Type B pancreatic cell (in vitro differentiated cells): ENCODE measurements at regions not wholly inside any gene's neighbourhood (a gene's known extent, or its start where the extent isn't known, plus 50 kb on each side); places are given as distances from the start of the nearest gene placed in this dataset.

Experiments used
- DNase-seq: peaks from one replicate; pipeline ENCODE4 v3.0.0; 2021; ENCODE audit warnings: mixed read lengths; ENCODE audit not compliant: unreplicated experiment; ENCODE audit errors: extremely low spot score
- H3K27ac Mint-ChIP-seq: 2 replicates; pipeline ENCODE4 v1.8.0; 2021; ENCODE audit warnings: mild to moderate bottlenecking, mixed read lengths
- H3K27me3 Mint-ChIP-seq: 2 replicates; pipeline ENCODE4 v1.8.0; 2021; ENCODE audit warnings: mixed read lengths
- H3K36me3 Mint-ChIP-seq: 2 replicates; pipeline ENCODE4 v1.8.0; 2021; ENCODE audit warnings: mixed read lengths
- H3K4me1 Mint-ChIP-seq: one replicate; pipeline ENCODE4 v1.8.0; 2021; ENCODE audit warnings: mixed read lengths; ENCODE audit not compliant: unreplicated experiment
- H3K4me3 Mint-ChIP-seq: 2 replicates; pipeline ENCODE4 v1.8.0; 2021; ENCODE audit warnings: mild to moderate bottlenecking, mixed read lengths
- H3K9me3 Mint-ChIP-seq: 2 replicates; pipeline ENCODE4 v1.8.0; 2021; ENCODE audit warnings: mixed read lengths
- CTCF ChIP-seq: fragments of 200-600 bp; sonication (generic); conservative IDR thresholded peaks from 2 replicates; pipeline ENCODE4 v1.5.0; 2021; ENCODE audit warnings: antibody characterized with exemption, mild to moderate bottlenecking

GRCh38 chr5:35393901-35394300 lies 163.6 kb upstream of the PRLR start:
- Mint-ChIP-seq H3K9me3 (no peaks in the 10 kb centered on the region), H3K4me3 (no peak overlapping the region)

GRCh38 chr5:35384658-35385057 lies 154.4 kb upstream of the PRLR start:
- no peak overlapping the region for H3K27ac Mint-ChIP-seq
- H3K9me3 Mint-ChIP-seq = no peaks in the 10 kb centered on the region
- no peak for DNase-seq
- no peak overlapping the region for H3K4me3 Mint-ChIP-seq
- H3K36me3 Mint-ChIP-seq = no peaks in the 10 kb centered on the region
- H3K4me1 Mint-ChIP-seq = no peaks in the 10 kb centered on the region
- H3K27me3 Mint-ChIP-seq = peaks cover 3% of the 10 kb centered on the region
- TF ChIP-seq CTCF = no peak

More at GRCh38 chr5:35393901-35394300, 163.6 kb upstream of the PRLR start:
- H3K27me3 Mint-ChIP-seq = no peaks in the 10 kb centered on the region
- no peaks in the 10 kb centered on the region for H3K36me3 Mint-ChIP-seq
- TF ChIP-seq CTCF = no peak
- H3K27ac Mint-ChIP-seq = no peak overlapping the region
- H3K4me1 Mint-ChIP-seq = no peaks in the 10 kb centered on the region
- DNase-seq = no peak

- no peaks in the 10 kb centered on the region for H3K36me3 Mint-ChIP-seq
- DNase-seq = no peak
- no peaks in the 10 kb centered on the region for H3K4me1 Mint-ChIP-seq
- H3K27me3 Mint-ChIP-seq = peaks cover 3% of the 10 kb centered on the region
- TF ChIP-seq CTCF = no peak
- no peaks in the 10 kb centered on the region for H3K9me3 Mint-ChIP-seq
- no peak overlapping the region for H3K4me3 Mint-ChIP-seq
- no peak overlapping the region for H3K27ac Mint-ChIP-seq
These were observed 152.8 kb upstream of the PRLR start for GRCh38 chr5:35383041-35383440.

DNA sequence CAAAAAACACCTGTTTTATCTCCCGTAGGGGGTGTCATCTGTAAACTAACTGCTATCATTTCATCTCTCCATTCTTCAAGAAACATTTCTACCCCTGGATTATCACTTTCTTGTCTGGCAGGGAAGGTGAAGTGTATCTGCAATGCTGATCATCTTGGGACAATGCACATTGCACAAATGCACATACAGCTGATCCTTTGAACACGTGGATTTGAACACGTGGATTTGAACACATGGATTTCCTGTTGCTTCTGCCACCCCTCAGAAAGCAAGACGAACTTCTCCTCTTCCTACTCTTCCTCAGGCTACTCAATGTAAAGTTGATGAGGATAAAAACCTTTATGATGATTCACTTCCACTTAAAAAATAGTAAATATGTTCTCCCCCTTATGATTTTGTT lies 147.4 kb upstream of the PRLR start:
- no peaks in the 10 kb centered on the region for H3K27me3 Mint-ChIP-seq
- H3K27ac Mint-ChIP-seq = no peak overlapping the region
- H3K4me3 Mint-ChIP-seq = no peak overlapping the region
- H3K36me3 Mint-ChIP-seq = no peaks in the 10 kb centered on the region
- no peak for TF ChIP-seq CTCF
- DNase-seq = no peak
- no peaks in the 10 kb centered on the region for H3K9me3 Mint-ChIP-seq
- H3K4me1 Mint-ChIP-seq = no peaks in the 10 kb centered on the region

GRCh38 chr5:35374584-35374983 lies 144.3 kb upstream of the PRLR start:
- Mint-ChIP-seq H3K36me3 (no peaks in the 10 kb centered on the region), H3K4me3 (no peak overlapping the region), H3K9me3 (no peaks in the 10 kb centered on the region), H3K27ac (no peak overlapping the region), H3K4me1 (peaks cover 4% of the 10 kb centered on the region), H3K27me3 (no peaks in the 10 kb centered on the region)
- DNase-seq = no peak
- no peak for TF ChIP-seq CTCF

GRCh38 chr5:35373249-35373648 lies 143.0 kb upstream of the PRLR start:
- peak overlapping the region; percentile 85 for H3K27ac Mint-ChIP-seq
- H3K4me1 Mint-ChIP-seq = peaks cover 4% of the 10 kb centered on the region
- H3K9me3 Mint-ChIP-seq = no peaks in the 10 kb centered on the region
- no peaks in the 10 kb centered on the region for H3K36me3 Mint-ChIP-seq
- no peaks in the 10 kb centered on the region for H3K27me3 Mint-ChIP-seq
- peak overlapping the region; percentile 48 for H3K4me3 Mint-ChIP-seq
- no peak for DNase-seq
- no peak for TF ChIP-seq CTCF
